ENCODE measurements at regions not wholly inside any gene's neighbourhood (a gene's known extent, or its start where the extent isn't known, plus 50 kb on each side); places are given as distances from the start of the nearest gene placed in this dataset.

DNA sequence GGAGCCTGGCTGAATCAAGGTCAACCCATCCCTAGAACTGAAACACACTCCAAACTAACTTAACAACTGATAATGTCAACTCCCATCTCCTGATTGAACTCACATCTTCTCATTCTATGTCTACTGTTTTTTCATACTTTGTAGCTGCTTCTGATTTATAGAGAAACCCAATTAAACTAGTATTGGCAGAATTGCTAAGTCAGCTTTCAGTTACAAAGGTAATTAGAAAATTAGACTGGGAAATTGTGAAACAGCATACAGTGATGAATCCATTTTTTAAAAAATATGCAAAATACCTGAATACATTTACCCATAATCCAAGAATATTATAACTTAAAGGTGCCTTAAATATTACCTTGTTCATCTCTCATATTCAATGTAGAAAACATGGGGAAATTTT lies 535.2 kb upstream of the CLINT1 start:
- Histone ChIP-seq H3K9me3 (no peaks in the 10 kb centered on the region), H3K27me3 (no peaks in the 10 kb centered on the region), H3K9ac (ENCODE audit: low read depth in 2 of 2, low read length in 2 of 2) (no peak overlapping the region), H3K4me1 (no peaks in the 10 kb centered on the region), H3K4me3 (no peak overlapping the region), H3K36me3 (no peaks in the 10 kb centered on the region), H3K27ac (no peak overlapping the region)
- no peak for DNase-seq
- TF ChIP-seq, protein P1, sequence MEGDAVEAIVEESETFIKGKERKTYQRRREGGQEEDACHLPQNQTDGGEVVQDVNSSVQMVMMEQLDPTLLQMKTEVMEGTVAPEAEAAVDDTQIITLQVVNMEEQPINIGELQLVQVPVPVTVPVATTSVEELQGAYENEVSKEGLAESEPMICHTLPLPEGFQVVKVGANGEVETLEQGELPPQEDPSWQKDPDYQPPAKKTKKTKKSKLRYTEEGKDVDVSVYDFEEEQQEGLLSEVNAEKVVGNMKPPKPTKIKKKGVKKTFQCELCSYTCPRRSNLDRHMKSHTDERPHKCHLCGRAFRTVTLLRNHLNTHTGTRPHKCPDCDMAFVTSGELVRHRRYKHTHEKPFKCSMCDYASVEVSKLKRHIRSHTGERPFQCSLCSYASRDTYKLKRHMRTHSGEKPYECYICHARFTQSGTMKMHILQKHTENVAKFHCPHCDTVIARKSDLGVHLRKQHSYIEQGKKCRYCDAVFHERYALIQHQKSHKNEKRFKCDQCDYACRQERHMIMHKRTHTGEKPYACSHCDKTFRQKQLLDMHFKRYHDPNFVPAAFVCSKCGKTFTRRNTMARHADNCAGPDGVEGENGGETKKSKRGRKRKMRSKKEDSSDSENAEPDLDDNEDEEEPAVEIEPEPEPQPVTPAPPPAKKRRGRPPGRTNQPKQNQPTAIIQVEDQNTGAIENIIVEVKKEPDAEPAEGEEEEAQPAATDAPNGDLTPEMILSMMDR (IDR thresholded peaks at IDR 0.05), result no peak
- intact Hi-C loops (cut with DNase I), result no loop called here

DNA sequence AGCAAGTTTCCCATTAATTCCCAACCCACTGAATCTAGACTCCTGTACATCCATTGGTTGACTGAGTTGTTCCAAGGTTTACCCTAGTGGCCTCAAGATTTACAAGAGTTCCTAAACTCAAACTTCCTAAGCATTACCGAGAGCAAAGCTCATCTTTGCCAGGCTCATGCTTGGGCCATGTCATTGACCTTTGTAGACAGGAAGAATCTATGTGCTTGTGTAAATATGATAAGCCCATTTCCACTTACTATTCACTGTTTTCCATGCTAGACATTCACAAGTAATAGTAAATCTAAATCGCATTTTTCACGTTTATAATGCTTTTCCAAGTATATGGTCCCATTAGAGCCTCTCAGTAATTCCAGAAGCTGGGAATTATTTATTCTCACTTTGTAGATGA lies 534.5 kb upstream of the CLINT1 start:
- Histone ChIP-seq H3K27me3 (no peaks in the 10 kb centered on the region), H3K9ac (ENCODE audit: low read depth in 2 of 2, low read length in 2 of 2) (no peak overlapping the region), H3K27ac (no peak overlapping the region), H3K4me3 (no peak overlapping the region), H3K4me1 (no peaks in the 10 kb centered on the region), H3K9me3 (no peaks in the 10 kb centered on the region), H3K36me3 (no peaks in the 10 kb centered on the region)
- TF ChIP-seq, protein P1 (IDR thresholded peaks at IDR 0.05), result no peak
- DNase-seq, result no peak
- intact Hi-C loops (cut with DNase I), result no loop called here

DNA sequence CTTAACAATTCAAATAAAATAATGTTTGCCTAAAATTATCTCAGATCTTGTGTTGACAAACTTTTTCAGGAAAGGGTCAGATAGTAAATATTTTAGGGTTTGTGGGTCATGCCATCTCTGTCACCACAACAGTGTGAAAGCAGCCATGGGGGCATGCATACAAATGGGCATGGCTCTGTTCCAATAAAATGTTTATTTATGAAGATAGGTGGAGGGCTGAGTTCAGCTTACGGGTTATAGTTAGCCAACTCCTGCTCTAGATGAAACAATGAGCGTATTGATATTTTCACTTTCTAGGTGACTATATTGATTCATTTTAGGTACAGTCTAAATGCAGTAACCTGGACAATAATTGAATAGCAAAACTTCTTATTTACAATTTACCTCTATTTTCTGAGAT lies 533.8 kb upstream of the CLINT1 start:
- Histone ChIP-seq H3K27me3 (no peaks in the 10 kb centered on the region), H3K9me3 (no peaks in the 10 kb centered on the region), H3K9ac (ENCODE audit: low read depth in 2 of 2, low read length in 2 of 2) (no peak overlapping the region), H3K36me3 (no peaks in the 10 kb centered on the region), H3K4me3 (no peak overlapping the region), H3K27ac (no peak overlapping the region), H3K4me1 (no peaks in the 10 kb centered on the region)
- intact Hi-C loops (cut with DNase I), result no loop called here
- TF ChIP-seq, protein P1 (IDR thresholded peaks at IDR 0.05), result no peak
- no peak for DNase-seq

DNA sequence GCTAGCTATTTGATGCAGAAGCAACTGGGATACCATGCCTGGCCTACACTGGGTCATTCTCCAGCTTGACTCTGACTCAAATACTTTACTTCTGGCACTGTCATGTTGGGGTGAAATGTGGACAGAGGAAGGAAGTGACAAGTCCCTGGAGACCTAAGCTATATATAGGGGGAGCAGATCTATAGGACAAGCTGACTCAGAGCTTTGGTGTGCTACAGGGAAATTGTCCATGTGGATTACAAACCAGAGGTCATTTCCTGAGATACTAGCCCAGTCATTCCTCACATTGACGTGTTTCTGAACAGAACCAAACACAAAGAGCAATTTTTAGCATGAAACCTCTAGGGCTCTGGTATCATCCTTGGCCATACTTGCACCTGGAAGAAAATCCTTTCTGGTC lies 531.6 kb upstream of the CLINT1 start:
- intact Hi-C loops (cut with DNase I), result no loop called here
- H3K4me3 ChIP-seq, result no peak overlapping the region
- H3K9me3 ChIP-seq, result no peaks in the 10 kb centered on the region
- no peaks in the 10 kb centered on the region for H3K36me3 ChIP-seq
- H3K27ac ChIP-seq, result no peak overlapping the region
- TF ChIP-seq, protein P1 (IDR thresholded peaks at IDR 0.05), result no peak
- no peaks in the 10 kb centered on the region for H3K4me1 ChIP-seq
- DNase-seq, result no peak
- H3K27me3 ChIP-seq, result no peaks in the 10 kb centered on the region
- no peak overlapping the region for H3K9ac ChIP-seq (ENCODE audit: low read depth in 2 of 2, low read length in 2 of 2)

DNA sequence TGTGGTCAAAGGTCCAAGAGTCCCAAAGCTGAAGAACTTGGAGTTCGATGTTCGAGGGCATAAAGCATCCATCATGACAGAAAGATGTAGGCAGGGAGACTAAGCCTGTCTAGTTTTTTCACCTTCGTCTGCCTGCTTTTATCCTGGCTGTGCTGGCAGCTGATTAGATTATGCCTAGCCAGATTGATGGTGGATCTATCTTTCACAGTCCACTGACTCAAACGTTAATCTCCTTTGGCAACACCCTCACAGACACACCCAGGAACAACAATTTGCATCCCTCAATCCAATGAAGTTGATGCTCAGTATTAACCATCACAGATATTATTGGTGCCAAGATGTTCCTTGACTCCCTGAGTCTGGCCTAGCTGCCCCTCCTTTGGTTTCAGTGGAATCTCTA lies 530.8 kb upstream of the CLINT1 start:
- no peak for DNase-seq
- H3K9ac ChIP-seq (ENCODE audit: low read depth in 2 of 2, low read length in 2 of 2), result no peak overlapping the region
- intact Hi-C loops (cut with DNase I), result no loop called here

More for the DNA sequence above, 530.8 kb upstream of the CLINT1 start:
- Histone ChIP-seq H3K27me3 (no peaks in the 10 kb centered on the region), H3K27ac (no peak overlapping the region), H3K36me3 (no peaks in the 10 kb centered on the region), H3K9me3 (no peaks in the 10 kb centered on the region), H3K4me1 (no peaks in the 10 kb centered on the region), H3K4me3 (no peak overlapping the region)
- TF ChIP-seq, protein P1 (IDR thresholded peaks at IDR 0.05), result no peak

Data from colonic mucosa (tissue), 4 donors.